ENCODE measurements at regions not wholly inside any gene's neighbourhood (a gene's known extent, or its start where the extent isn't known, plus 50 kb on each side); places are given as distances from the start of the nearest gene placed in this dataset.

- H3K27ac ChIP-seq (ENCODE audit: low read depth in 2 of 2, low read length in 2 of 2): no peak overlapping the region
- H3K9ac ChIP-seq (ENCODE audit: low read length in 3 of 3): no peak overlapping the region
- H3K4me1 ChIP-seq (ENCODE audit: control insufficient read depth in 2 of 3, insufficient read depth in 2 of 3, low read depth in 1 of 3, low read length in 3 of 3): no peaks in the 10 kb centered on the region
- no peak for FAIRE-seq
- no peak for TF ChIP-seq CTCF (IDR thresholded peaks at IDR 0.05; ENCODE audit: borderline replicate concordance, extremely low read depth, insufficient read depth)
- H3K9me3 ChIP-seq (ENCODE audit: control insufficient read depth in 2 of 3, insufficient read depth in 1 of 3, low read length in 3 of 3): no peaks in the 10 kb centered on the region
- no peaks in the 10 kb centered on the region for H3K27me3 ChIP-seq (ENCODE audit: control insufficient read depth, insufficient read depth, low read length)
- DNase-seq: no peak
- no peak overlapping the region for H3K4me3 ChIP-seq (ENCODE audit: low read length in 3 of 3)
- intact Hi-C loops (cut with DNase I): no loop called here
- no peaks in the 10 kb centered on the region for H3K36me3 ChIP-seq (ENCODE audit: control insufficient read depth in 2 of 3, insufficient read depth in 3 of 3, low read length in 3 of 3)
Observed at GRCh38 chr10:8489232-8489631, 434.7 kb downstream of the GATA3 start.

GRCh38 chr10:8489823-8490222 is 435.3 kb downstream of the GATA3 start:
- no peak for FAIRE-seq
- intact Hi-C loops (cut with DNase I): no loop called here
- Histone ChIP-seq H3K4me3 (ENCODE audit: low read length in 3 of 3) (no peak overlapping the region), H3K27ac (ENCODE audit: low read depth in 2 of 2, low read length in 2 of 2) (no peak overlapping the region), H3K9ac (ENCODE audit: low read length in 3 of 3) (no peak overlapping the region), H3K9me3 (ENCODE audit: control insufficient read depth in 2 of 3, insufficient read depth in 1 of 3, low read length in 3 of 3) (no peaks in the 10 kb centered on the region), H3K4me1 (ENCODE audit: control insufficient read depth in 2 of 3, insufficient read depth in 2 of 3, low read depth in 1 of 3, low read length in 3 of 3) (no peaks in the 10 kb centered on the region), H3K36me3 (ENCODE audit: control insufficient read depth in 2 of 3, insufficient read depth in 3 of 3, low read length in 3 of 3) (no peaks in the 10 kb centered on the region), H3K27me3 (ENCODE audit: control insufficient read depth, insufficient read depth, low read length) (no peaks in the 10 kb centered on the region)
- no peak for DNase-seq
- TF ChIP-seq CTCF (IDR thresholded peaks at IDR 0.05; ENCODE audit: borderline replicate concordance, extremely low read depth, insufficient read depth): no peak

GRCh38 chr10:8498290-8498689 is 443.8 kb downstream of the GATA3 start:
- no peak for FAIRE-seq
- DNase-seq: no peak
- Histone ChIP-seq H3K9me3 (ENCODE audit: control insufficient read depth in 2 of 3, insufficient read depth in 1 of 3, low read length in 3 of 3) (no peaks in the 10 kb centered on the region), H3K27me3 (ENCODE audit: control insufficient read depth, insufficient read depth, low read length) (no peaks in the 10 kb centered on the region), H3K4me3 (ENCODE audit: low read length in 3 of 3) (no peak overlapping the region), H3K9ac (ENCODE audit: low read length in 3 of 3) (no peak overlapping the region), H3K4me1 (ENCODE audit: control insufficient read depth in 2 of 3, insufficient read depth in 2 of 3, low read depth in 1 of 3, low read length in 3 of 3) (no peaks in the 10 kb centered on the region), H3K36me3 (ENCODE audit: control insufficient read depth in 2 of 3, insufficient read depth in 3 of 3, low read length in 3 of 3) (no peaks in the 10 kb centered on the region), H3K27ac (ENCODE audit: low read depth in 2 of 2, low read length in 2 of 2) (no peak overlapping the region)
- intact Hi-C loops (cut with DNase I): no loop called here
- no peak for TF ChIP-seq CTCF (IDR thresholded peaks at IDR 0.05; ENCODE audit: borderline replicate concordance, extremely low read depth, insufficient read depth)

GRCh38 chr10:8498881-8499280 is 444.4 kb downstream of the GATA3 start:
- H3K27ac ChIP-seq (ENCODE audit: low read depth in 2 of 2, low read length in 2 of 2): no peak overlapping the region
- FAIRE-seq (no peak), DNase-seq (no peak)
- intact Hi-C loops (cut with DNase I): no loop called here
- H3K4me3 ChIP-seq (ENCODE audit: low read length in 3 of 3): no peak overlapping the region
- no peak overlapping the region for H3K9ac ChIP-seq (ENCODE audit: low read length in 3 of 3)
- no peak for TF ChIP-seq CTCF (IDR thresholded peaks at IDR 0.05; ENCODE audit: borderline replicate concordance, extremely low read depth, insufficient read depth)
- H3K4me1 ChIP-seq (ENCODE audit: control insufficient read depth in 2 of 3, insufficient read depth in 2 of 3, low read depth in 1 of 3, low read length in 3 of 3): no peaks in the 10 kb centered on the region
- H3K27me3 ChIP-seq (ENCODE audit: control insufficient read depth, insufficient read depth, low read length): no peaks in the 10 kb centered on the region
- no peaks in the 10 kb centered on the region for H3K36me3 ChIP-seq (ENCODE audit: control insufficient read depth in 2 of 3, insufficient read depth in 3 of 3, low read length in 3 of 3)
- H3K9me3 ChIP-seq (ENCODE audit: control insufficient read depth in 2 of 3, insufficient read depth in 1 of 3, low read length in 3 of 3): no peaks in the 10 kb centered on the region

All from kidney (tissue), 13 donors.